ELF-1 (cell line): ENCODE measurements at regions not wholly inside any gene's neighbourhood (a gene's known extent, or its start where the extent isn't known, plus 50 kb on each side); places are given as distances from the start of the nearest gene placed in this dataset.
A peak's percentile ranks its signal among the peaks of the same experiment; 100 is the strongest.

Experiments used
- DNase-seq: peaks from one replicate; pipeline ENCODE4 v3.0.0-alpha.2; 2016; ENCODE audit warnings: low read depth, low spot score

DNA sequence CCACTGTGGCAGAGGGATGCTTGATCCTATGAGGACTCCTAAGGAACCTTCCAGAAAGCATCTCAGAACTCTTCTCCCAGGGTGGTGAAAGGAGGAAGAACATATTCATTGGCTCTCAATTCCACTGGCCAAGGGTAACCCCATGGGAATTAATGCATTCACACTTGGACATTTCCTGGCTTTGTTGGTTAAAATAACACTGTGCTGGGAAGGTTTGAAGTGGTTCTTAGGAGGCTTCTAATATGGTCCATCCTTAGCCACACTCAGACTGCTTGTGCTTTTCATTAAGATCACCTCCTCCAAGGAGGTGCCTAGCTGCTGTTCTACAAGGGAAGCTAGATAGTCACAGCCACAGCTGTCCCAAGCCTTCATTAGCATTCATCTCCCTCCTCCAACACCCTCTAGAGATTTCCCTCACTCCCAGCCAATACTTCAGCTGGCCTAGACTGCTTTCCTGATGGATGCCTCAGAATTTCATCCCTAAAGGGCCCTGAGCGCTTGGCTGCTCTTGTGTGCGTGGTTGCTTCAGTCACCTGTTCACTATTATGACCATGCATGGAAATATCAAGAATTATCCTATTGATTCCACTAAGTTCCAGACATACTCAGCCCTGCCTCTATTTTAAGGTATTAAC is 544.4 kb downstream of the PLPP3 start:
- DNase-seq = no peak

DNA sequence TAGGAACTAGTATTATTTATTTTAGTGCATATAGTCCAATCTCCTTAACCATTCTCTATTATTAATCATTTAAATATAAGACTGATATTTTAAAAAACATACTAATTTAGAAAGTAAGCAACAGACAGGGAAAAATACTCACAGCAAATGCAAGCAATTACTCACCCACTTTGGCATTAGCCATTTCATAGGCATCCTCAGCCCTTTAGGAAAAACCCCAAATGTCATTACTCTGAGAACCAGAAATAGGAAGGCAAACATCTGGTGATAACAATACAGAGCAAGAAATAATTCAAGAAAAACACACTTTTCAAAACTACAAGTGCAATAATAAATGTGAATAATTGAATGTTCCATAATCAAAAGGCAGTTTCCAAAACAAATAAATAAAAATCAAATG is 545.1 kb downstream of the PLPP3 start:
- no peak for DNase-seq

GRCh38 chr1:56033321-56034037 is 545.9 kb downstream of the PLPP3 start:
- no peak for DNase-seq

GRCh38 chr1:56032096-56032676 is 547.2 kb downstream of the PLPP3 start:
- peak; percentile 77 for DNase-seq

- no peak for DNase-seq
Measured at GRCh38 chr1:56031001-56031400, 548.4 kb downstream of the PLPP3 start.

GRCh38 chr1:56029319-56030003 is 549.9 kb downstream of the PLPP3 start:
- no peak for DNase-seq

GRCh38 chr1:56028911-56029310 is 550.5 kb downstream of the PLPP3 start:
- no peak for DNase-seq

GRCh38 chr1:56028244-56028643 is 551.1 kb downstream of the PLPP3 start:
- no peak for DNase-seq

GRCh38 chr1:56025942-56026341 is 553.4 kb downstream of the PLPP3 start:
- DNase-seq = no peak

DNA sequence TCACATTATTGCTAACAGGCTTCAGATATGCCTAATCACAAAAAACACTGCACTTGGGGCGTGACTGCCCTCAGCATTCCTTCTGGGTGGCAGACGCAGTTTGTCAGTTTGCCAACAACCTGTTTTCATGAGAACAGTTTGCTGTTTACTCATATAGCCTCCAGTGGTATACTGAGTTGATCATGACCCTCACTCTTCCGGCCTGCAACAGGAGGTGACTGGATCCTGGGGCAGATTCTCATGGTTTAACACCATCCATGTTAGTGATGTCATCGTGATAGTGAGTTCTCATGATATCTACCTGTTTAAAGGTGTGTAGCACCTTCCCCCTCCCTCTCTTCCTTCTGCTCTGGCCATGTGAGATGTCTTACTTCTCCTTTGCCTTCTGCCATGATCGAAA is 555.2 kb downstream of the PLPP3 start:
- no peak for DNase-seq

DNA sequence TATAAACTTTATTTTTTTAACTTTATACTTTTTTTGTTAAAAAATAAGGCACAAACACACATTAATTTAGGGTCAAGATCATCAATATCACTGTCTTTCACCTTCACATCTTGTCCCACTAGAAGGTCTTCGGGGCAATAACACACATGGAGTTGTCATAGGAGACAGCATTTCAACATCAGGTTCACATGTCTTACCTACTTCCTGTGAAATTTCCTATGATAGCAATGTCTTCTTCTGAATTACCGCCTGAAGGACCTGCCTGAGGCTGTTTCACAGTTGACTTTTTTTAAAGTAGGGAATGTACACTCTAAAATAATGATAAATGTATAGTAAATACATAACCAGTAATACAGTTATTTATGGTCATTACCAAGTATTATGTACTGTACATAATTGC is 559.4 kb downstream of the PLPP3 start:
- DNase-seq = no peak

DNA sequence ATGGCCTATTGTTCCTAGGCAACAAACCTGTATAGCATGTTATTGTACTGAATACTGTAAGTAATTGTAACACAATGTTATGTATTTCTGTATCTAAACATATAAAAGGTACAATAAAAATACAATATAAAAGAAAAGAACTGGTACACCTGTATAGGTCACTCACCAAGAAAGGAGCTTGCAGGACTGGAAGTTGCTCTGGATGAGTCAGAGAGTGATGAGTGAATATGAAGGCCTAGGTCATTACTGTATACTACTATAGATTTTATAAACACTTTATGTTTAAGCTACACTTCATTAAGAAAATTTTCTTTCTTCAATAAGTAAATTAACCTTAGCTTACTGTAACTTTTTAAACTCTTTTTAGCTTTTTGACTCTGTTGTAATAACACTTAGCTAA is 559.9 kb downstream of the PLPP3 start:
- no peak for DNase-seq

DNA sequence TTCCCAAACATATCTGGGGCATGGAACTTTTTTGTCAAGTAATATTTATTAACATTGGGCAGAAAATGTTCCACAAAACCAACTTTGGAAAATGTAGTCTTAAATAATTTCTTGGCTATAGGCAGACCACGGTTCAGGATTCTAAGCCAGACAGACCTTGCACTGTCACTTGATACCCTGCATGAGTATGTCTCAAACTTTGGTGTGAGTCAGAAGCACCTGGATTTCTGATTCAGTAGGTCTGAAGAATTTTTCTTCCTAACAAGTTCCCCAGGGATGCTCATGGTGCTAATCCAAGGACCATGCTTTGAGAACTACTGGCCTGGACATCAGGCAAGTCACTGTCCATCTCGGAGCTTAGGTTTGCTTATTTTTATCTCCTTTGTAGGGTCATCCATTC is 562.0 kb downstream of the PLPP3 start:
- no peak for DNase-seq

- no peak for DNase-seq
Measured at GRCh38 chr1:56003846-56004245, 575.5 kb downstream of the PLPP3 start.

DNA sequence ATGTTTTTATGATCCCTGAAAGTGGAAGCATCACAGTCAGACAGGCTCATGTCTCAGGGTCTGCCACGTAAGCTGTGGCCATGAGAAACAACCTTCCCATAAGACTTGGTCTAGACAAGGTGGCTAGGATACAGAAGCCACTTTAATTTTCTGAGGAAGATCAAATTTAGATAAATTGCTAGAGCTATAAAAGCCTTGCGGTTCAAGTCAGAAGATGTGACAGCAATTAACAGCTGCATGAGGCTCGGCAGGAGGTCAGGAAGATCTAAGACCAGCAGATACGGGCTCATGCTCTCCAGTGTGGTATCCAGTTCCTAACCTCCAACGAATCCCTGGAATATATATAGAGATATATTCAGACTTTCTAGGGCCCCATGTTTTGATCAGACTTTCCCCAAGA is 577.1 kb downstream of the PLPP3 start:
- DNase-seq = no peak

DNA sequence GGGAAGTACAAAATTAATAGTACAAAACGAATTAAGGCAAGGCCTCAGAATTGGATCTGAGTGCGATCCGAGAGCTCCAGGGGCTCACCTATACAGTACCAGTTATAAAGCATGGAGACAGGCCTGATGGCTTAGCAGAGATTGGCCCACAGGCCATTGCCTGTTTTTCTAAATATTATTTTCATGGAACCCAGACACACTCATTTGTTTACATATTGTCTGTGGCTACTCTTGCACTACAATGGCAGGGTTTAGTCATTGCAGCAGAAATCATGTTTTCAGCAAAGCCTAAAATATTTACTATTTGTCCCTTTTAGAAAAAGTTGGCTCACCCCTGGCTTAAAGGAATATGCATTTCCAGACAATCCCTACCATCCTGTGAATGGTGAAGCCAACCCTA is 578.9 kb downstream of the PLPP3 start:
- no peak for DNase-seq

DNA sequence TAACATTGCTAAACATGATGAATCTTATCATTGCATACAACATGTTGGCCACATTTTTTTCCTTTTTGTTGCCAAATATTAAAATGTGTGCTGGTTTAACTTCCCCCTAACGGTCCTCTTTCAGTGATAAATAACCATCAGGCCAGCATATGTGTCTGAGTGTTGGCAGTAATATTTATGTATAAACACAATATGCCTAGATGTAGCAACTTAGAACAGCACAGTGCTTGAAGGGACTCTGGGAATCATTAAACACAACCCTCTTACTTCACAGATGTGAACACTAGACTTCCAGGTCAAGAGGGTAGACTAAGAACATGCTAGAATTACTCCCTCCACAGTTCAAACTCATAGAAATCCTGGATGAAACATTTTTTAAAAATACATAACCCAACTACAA is 581.8 kb downstream of the PLPP3 start:
- DNase-seq = no peak

GRCh38 chr1:55993646-55994318 is 585.6 kb downstream of the PLPP3 start:
- DNase-seq = no peak

DNA sequence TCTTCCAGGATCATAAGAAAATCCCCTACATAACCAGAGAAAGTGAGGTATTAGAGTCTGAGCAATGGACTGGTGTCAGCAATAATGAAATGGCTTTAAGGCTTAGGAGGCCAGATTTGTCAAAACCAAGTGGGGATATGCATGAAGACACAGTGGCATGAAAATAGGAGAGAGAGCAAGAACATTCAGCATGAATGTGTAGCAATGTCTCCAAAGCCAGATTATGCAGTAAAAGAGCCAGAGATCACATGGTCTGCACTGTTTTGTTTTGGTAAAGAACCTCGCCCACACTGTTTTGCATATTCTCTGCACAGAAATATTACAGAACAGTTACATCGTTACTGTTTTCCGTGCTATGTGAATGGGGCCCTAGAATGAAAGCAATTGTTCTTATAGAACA is 589.4 kb downstream of the PLPP3 start:
- DNase-seq = no peak

DNA sequence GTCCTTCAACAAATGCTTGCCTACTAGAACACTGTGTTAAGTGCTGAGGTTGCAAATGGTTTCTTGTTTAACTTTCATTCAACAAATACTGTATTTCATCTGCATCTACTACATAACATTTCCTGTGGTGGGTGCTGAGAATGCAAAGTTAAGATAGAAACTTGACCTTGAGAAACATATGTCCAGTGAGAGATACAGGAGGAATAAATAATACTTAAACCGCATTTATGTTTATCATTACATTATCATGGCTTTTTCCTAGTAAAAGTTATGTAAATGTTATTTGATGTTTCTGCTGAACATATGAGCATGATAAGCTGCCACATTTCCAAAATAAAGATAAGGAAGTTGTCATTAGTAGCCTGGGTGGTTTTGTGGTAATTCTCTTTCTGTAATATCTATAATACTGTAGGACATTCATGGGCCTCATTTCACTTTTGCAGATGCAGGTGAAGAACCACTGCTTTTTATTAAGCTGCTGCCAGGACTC is 590.4 kb downstream of the PLPP3 start:
- no peak for DNase-seq

DNA sequence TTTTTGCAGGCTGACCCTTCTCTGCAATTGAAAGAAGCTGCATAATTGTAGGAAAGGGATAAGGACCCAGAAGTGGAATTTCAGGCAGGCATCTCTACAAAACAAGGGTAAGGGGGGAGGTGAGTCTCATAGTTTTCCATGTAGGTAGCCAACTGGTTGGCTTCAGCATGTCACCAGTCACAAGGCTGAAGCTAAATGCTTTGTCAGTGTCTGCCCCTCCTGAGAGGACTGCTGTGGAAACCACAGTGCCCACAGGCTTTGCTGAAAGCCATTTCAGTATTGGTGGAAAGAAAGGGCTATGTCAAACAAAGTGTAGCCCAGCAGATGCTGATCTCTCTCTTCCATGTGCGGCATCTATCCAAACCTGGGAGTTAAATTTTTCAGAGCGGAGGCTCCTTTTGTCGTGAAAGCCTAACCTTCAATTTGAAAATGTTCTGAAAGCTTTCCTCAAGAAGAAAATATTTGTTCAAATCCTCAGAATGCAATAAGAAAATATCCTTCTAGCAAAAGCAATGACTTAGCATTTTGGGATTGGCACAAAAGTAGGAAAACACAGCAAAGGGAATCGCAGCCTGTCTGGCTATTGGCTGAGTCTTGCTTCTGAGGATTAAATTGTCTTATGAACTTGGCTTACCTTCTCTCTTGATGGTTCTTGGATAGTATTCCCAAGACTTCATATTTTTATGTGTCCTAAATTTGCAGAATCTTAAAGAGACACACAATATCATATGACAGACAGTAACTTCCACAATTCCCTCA is 591.7 kb downstream of the PLPP3 start:
- peak; percentile 5 for DNase-seq
